ENCODE measurements at regions not wholly inside any gene's neighbourhood (a gene's known extent, or its start where the extent isn't known, plus 50 kb on each side); places are given as distances from the start of the nearest gene placed in this dataset.
"Not testable (repeated sequence)": the region's sequence is repeated elsewhere in the genome, so short reads cannot be mapped to it uniquely, and the experiment has no call there.

GRCh38 chr1:14280909-14281308 lies 317.6 kb upstream of the KAZN start:
- H3F3A ChIP-seq (ENCODE audit: control insufficient read depth, insufficient read depth) = no peaks in the 10 kb centered on the region
- no peaks in the 10 kb centered on the region for H3K36me3 ChIP-seq (ENCODE audit: control insufficient read depth, low read length)
- H3K9me3 ChIP-seq (ENCODE audit: control insufficient read depth, insufficient read depth, low read length) = no peaks in the 10 kb centered on the region
- no peak overlapping the region for H3K4me2 ChIP-seq (ENCODE audit: low read length)
- TF ChIP-seq EZH2phosphoT487 (IDR thresholded peaks at IDR 0.05; ENCODE audit: borderline replicate concordance, low read length) = no peak
- TF ChIP-seq CTCF (IDR thresholded peaks at IDR 0.05; ENCODE audit: low read depth, low read length, poor library complexity, severe bottlenecking) = no peak
- no peaks in the 10 kb centered on the region for H3K9me2 ChIP-seq (replicated peaks; ENCODE audit: control insufficient read depth, low read length)
- no peaks in the 10 kb centered on the region for H4K20me1 ChIP-seq (ENCODE audit: control insufficient read depth, insufficient read depth, low read depth, low read length)
- H3K4me1 ChIP-seq (ENCODE audit: control insufficient read depth, low read length) = no peaks in the 10 kb centered on the region
- no peak overlapping the region for H3K4me3 ChIP-seq (ENCODE audit: low read length)
- no peaks in the 10 kb centered on the region for H3K79me2 ChIP-seq (ENCODE audit: control insufficient read depth, low read length)
- no peak overlapping the region for H3K27ac ChIP-seq (ENCODE audit: low read depth, low read length)
- H3K27me3 ChIP-seq (ENCODE audit: control insufficient read depth, low read length) = no peaks in the 10 kb centered on the region

- Histone ChIP-seq H3K9me3 (ENCODE audit: control insufficient read depth, insufficient read depth, low read length) (no peaks in the 10 kb centered on the region), H3K4me3 (ENCODE audit: low read length) (no peak overlapping the region), H3K4me2 (ENCODE audit: low read length) (no peak overlapping the region), H3K36me3 (ENCODE audit: control insufficient read depth, low read length) (no peaks in the 10 kb centered on the region), H3K79me2 (ENCODE audit: control insufficient read depth, low read length) (no peaks in the 10 kb centered on the region), H3K27me3 (ENCODE audit: control insufficient read depth, low read length) (no peaks in the 10 kb centered on the region), H3K27ac (ENCODE audit: low read depth, low read length) (no peak overlapping the region), H4K20me1 (ENCODE audit: control insufficient read depth, insufficient read depth, low read depth, low read length) (no peaks in the 10 kb centered on the region), H3F3A (ENCODE audit: control insufficient read depth, insufficient read depth) (no peaks in the 10 kb centered on the region), H3K9me2 (replicated peaks; ENCODE audit: control insufficient read depth, low read length) (no peaks in the 10 kb centered on the region), H3K4me1 (ENCODE audit: control insufficient read depth, low read length) (no peaks in the 10 kb centered on the region)
- TF ChIP-seq CTCF (IDR thresholded peaks at IDR 0.05; ENCODE audit: low read depth, low read length, poor library complexity, severe bottlenecking) (no peak), EZH2phosphoT487 (IDR thresholded peaks at IDR 0.05; ENCODE audit: borderline replicate concordance, low read length) (no peak)
These were observed 317.1 kb upstream of the KAZN start for GRCh38 chr1:14281412-14281811.

GRCh38 chr1:14282707-14283106 lies 315.8 kb upstream of the KAZN start:
- TF ChIP-seq EZH2phosphoT487 (IDR thresholded peaks at IDR 0.05; ENCODE audit: borderline replicate concordance, low read length) (no peak), CTCF (IDR thresholded peaks at IDR 0.05; ENCODE audit: low read depth, low read length, poor library complexity, severe bottlenecking) (no peak)
- Histone ChIP-seq H3K79me2 (ENCODE audit: control insufficient read depth, low read length) (no peaks in the 10 kb centered on the region), H4K20me1 (ENCODE audit: control insufficient read depth, insufficient read depth, low read depth, low read length) (no peaks in the 10 kb centered on the region), H3K27me3 (ENCODE audit: control insufficient read depth, low read length) (no peaks in the 10 kb centered on the region), H3K4me2 (ENCODE audit: low read length) (no peak overlapping the region), H3F3A (ENCODE audit: control insufficient read depth, insufficient read depth) (no peaks in the 10 kb centered on the region), H3K4me1 (ENCODE audit: control insufficient read depth, low read length) (no peaks in the 10 kb centered on the region), H3K27ac (ENCODE audit: low read depth, low read length) (no peak overlapping the region), H3K9me3 (ENCODE audit: control insufficient read depth, insufficient read depth, low read length) (no peaks in the 10 kb centered on the region), H3K4me3 (ENCODE audit: low read length) (no peak overlapping the region), H3K9me2 (replicated peaks; ENCODE audit: control insufficient read depth, low read length) (no peaks in the 10 kb centered on the region), H3K36me3 (ENCODE audit: control insufficient read depth, low read length) (no peaks in the 10 kb centered on the region)

GRCh38 chr1:14285238-14285637 lies 313.2 kb upstream of the KAZN start:
- Histone ChIP-seq H3K27ac (ENCODE audit: low read depth, low read length) (no peak overlapping the region), H3K9me3 (ENCODE audit: control insufficient read depth, insufficient read depth, low read length) (no peaks in the 10 kb centered on the region), H3K9me2 (replicated peaks; ENCODE audit: control insufficient read depth, low read length) (no peaks in the 10 kb centered on the region), H3K79me2 (ENCODE audit: control insufficient read depth, low read length) (no peaks in the 10 kb centered on the region), H3K36me3 (ENCODE audit: control insufficient read depth, low read length) (no peaks in the 10 kb centered on the region), H3K4me1 (ENCODE audit: control insufficient read depth, low read length) (no peaks in the 10 kb centered on the region), H3K27me3 (ENCODE audit: control insufficient read depth, low read length) (no peaks in the 10 kb centered on the region), H4K20me1 (ENCODE audit: control insufficient read depth, insufficient read depth, low read depth, low read length) (no peaks in the 10 kb centered on the region), H3K4me2 (ENCODE audit: low read length) (no peak overlapping the region), H3F3A (ENCODE audit: control insufficient read depth, insufficient read depth) (no peaks in the 10 kb centered on the region), H3K4me3 (ENCODE audit: low read length) (no peak overlapping the region)
- TF ChIP-seq CTCF (IDR thresholded peaks at IDR 0.05; ENCODE audit: low read depth, low read length, poor library complexity, severe bottlenecking) (no peak), EZH2phosphoT487 (IDR thresholded peaks at IDR 0.05; ENCODE audit: borderline replicate concordance, low read length) (no peak)

- not testable (repeated sequence) for H3K4me3 ChIP-seq (ENCODE audit: low read length); H3F3A ChIP-seq (ENCODE audit: control insufficient read depth, insufficient read depth); H3K36me3 ChIP-seq (ENCODE audit: control insufficient read depth, low read length); H3K27ac ChIP-seq (ENCODE audit: low read depth, low read length); H3K79me2 ChIP-seq (ENCODE audit: control insufficient read depth, low read length); H3K9me3 ChIP-seq (ENCODE audit: control insufficient read depth, insufficient read depth, low read length); H3K27me3 ChIP-seq (ENCODE audit: control insufficient read depth, low read length); H4K20me1 ChIP-seq (ENCODE audit: control insufficient read depth, insufficient read depth, low read depth, low read length); H3K9me2 ChIP-seq (replicated peaks; ENCODE audit: control insufficient read depth, low read length); H3K4me1 ChIP-seq (ENCODE audit: control insufficient read depth, low read length); H3K4me2 ChIP-seq (ENCODE audit: low read length)
These were observed 307.3 kb upstream of the KAZN start for GRCh38 chr1:14291182-14291581.

All from DOHH2 (cell line).